ENCODE measurements at regions not wholly inside any gene's neighbourhood (a gene's known extent, or its start where the extent isn't known, plus 50 kb on each side); places are given as distances from the start of the nearest gene placed in this dataset.
"Not testable (repeated sequence)": the region's sequence is repeated elsewhere in the genome, so short reads cannot be mapped to it uniquely, and the experiment has no call there.

GRCh38 chr3:162584986-162585385 lies 1088.4 kb downstream of the OTOL1 start:
- no peak for FAIRE-seq

- no peak for FAIRE-seq
Observed at GRCh38 chr3:162586591-162586990, 1090.0 kb downstream of the OTOL1 start.

GRCh38 chr3:162597226-162597625 lies 1100.6 kb downstream of the OTOL1 start:
- FAIRE-seq, result no peak

- FAIRE-seq, result not testable (repeated sequence)
Observed at GRCh38 chr3:162598500-162598899, 1101.9 kb downstream of the OTOL1 start.

GRCh38 chr3:162599742-162600141 lies 1103.1 kb downstream of the OTOL1 start:
- FAIRE-seq, result not testable (repeated sequence)

- no peak for FAIRE-seq
Observed at GRCh38 chr3:162601101-162601670, 1104.6 kb downstream of the OTOL1 start.

GRCh38 chr3:162602619-162603018 lies 1106.0 kb downstream of the OTOL1 start:
- FAIRE-seq, result no peak

GRCh38 chr3:162605651-162606204 lies 1109.1 kb downstream of the OTOL1 start:
- FAIRE-seq, result no peak

- no peak for FAIRE-seq
Observed at GRCh38 chr3:162610261-162610660, 1113.7 kb downstream of the OTOL1 start.

- FAIRE-seq, result no peak
Observed at GRCh38 chr3:162612991-162613390, 1116.4 kb downstream of the OTOL1 start.

GRCh38 chr3:162626172-162626571 lies 1129.6 kb downstream of the OTOL1 start:
- no peak for FAIRE-seq

- FAIRE-seq, result no peak
Observed at GRCh38 chr3:162628531-162628930, 1131.9 kb downstream of the OTOL1 start.

- FAIRE-seq, result no peak
Observed at GRCh38 chr3:162629372-162629771, 1132.8 kb downstream of the OTOL1 start.

GRCh38 chr3:162632672-162633071 lies 1136.1 kb downstream of the OTOL1 start:
- FAIRE-seq, result no peak

GRCh38 chr3:162640208-162640607 lies 1143.6 kb downstream of the OTOL1 start:
- FAIRE-seq, result not testable (repeated sequence)

GRCh38 chr3:162641317-162641716 lies 1144.7 kb downstream of the OTOL1 start:
- FAIRE-seq, result no peak

- FAIRE-seq, result no peak
Observed at GRCh38 chr3:162641907-162642306, 1145.3 kb downstream of the OTOL1 start.

GRCh38 chr3:162643245-162643644 lies 1146.6 kb downstream of the OTOL1 start:
- FAIRE-seq, result no peak

- no peak for FAIRE-seq
Observed at GRCh38 chr3:162647321-162647720, 1150.7 kb downstream of the OTOL1 start.

GRCh38 chr3:162658003-162658402 lies 1161.4 kb downstream of the OTOL1 start:
- no peak for FAIRE-seq

GRCh38 chr3:162665684-162666391 lies 1169.2 kb downstream of the OTOL1 start:
- no peak for FAIRE-seq

- FAIRE-seq, result no peak
Observed at GRCh38 chr3:162666835-162667234, 1170.2 kb downstream of the OTOL1 start.

GRCh38 chr3:162670181-162670580 lies 1173.6 kb downstream of the OTOL1 start:
- FAIRE-seq, result no peak

GRCh38 chr3:162677475-162677874 lies 1180.9 kb downstream of the OTOL1 start:
- no peak for FAIRE-seq

GRCh38 chr3:162678941-162679340 lies 1182.3 kb downstream of the OTOL1 start:
- no peak for FAIRE-seq
